A549 (cell line): ENCODE measurements at regions not wholly inside any gene's neighbourhood (a gene's known extent, or its start where the extent isn't known, plus 50 kb on each side); places are given as distances from the start of the nearest gene placed in this dataset.

Experiments used
- ATAC-seq, 2 experiments: fragments of 200-7000 bp in 1 of 2; fragments of >200 bp in 1 of 2; cut with Nextera tagmentation in 1 of 2; cut with Tn5 transposase in 1 of 2; 3 replicates each; pipeline versions ENCODE4 v1.8.0 to v1.9.1; 2018 to 2020; ENCODE audit warnings: mild to moderate bottlenecking in 1 of 2, moderate library complexity in 1 of 2
- CTCF ChIA-PET: fragments of 300-600 bp; sonication (Branson Sonifier 250); formaldehyde crosslinking; extraction: SDS; loops from one replicate; lab custom pipeline; 2021; ENCODE audit warnings: antibody characterized with exemption, inconsistent platforms; lab: Yijun Ruan, JAX
- POLR2A ChIA-PET: fragments of 350-600 bp; formaldehyde crosslinking; extraction: SDS; loops from one replicate; lab custom pipeline; 2021; ENCODE audit warnings: antibody characterized with exemption, inconsistent platforms; lab: Yijun Ruan, JAX
- DNase-seq, 2 experiments: peaks; one replicate each; pipeline versions ENCODE4 v3.0.0 to v3.0.0-alpha.2; 2011 to 2016; ENCODE audit warnings: low read depth in 1 of 2, low spot score in 1 of 2
- FAIRE-seq: peaks from 2 replicates; lab custom pipeline; 2011; peaks lifted over from hg19 to GRCh38; lab: Jason Lieb, UNC
- H3K27ac ChIP-seq, 2 experiments: fragments of >200 bp; sonication (Bioruptor Twin); formaldehyde crosslinking; 3 replicates each; pipeline ENCODE4 v1.5.1; 2016 to 2017
- H3K4me1 ChIP-seq: fragments of >200 bp; sonication (Bioruptor Twin); formaldehyde crosslinking; 3 replicates; pipeline ENCODE4 v1.6.1; 2016
- H3K4me2 ChIP-seq: fragments of >200 bp; sonication (Bioruptor Twin); formaldehyde crosslinking; 3 replicates; pipeline ENCODE4 v1.6.1; 2016
- H3K4me3 ChIP-seq: fragments of >200 bp; sonication (Bioruptor Twin); formaldehyde crosslinking; 3 replicates; pipeline ENCODE4 v1.5.1; 2016
- H3K9me3 ChIP-seq: fragments of >200 bp; sonication (Bioruptor Twin); formaldehyde crosslinking; 3 replicates; pipeline ENCODE4 v1.6.1; 2016
- BHLHE40 ChIP-seq: IDR thresholded peaks from 2 replicates; pipeline ENCODE4 v1.6.1; 2012; ENCODE audit warnings: low read depth, low read length, inconsistent platforms
- CBX2 ChIP-seq: fragments of 200-600 bp; sonication (generic); IDR thresholded peaks from 2 replicates; pipeline ENCODE4 v1.6.1; 2016; ENCODE audit warnings: low read depth, mild to moderate bottlenecking, borderline replicate concordance
- CBX8 ChIP-seq: fragments of 200-600 bp; sonication (generic); IDR thresholded peaks from 2 replicates; pipeline ENCODE4 v1.6.1; 2016
- CTCF ChIP-seq: fragments of >200 bp; sonication (Bioruptor Twin); formaldehyde crosslinking; IDR thresholded peaks from 3 replicates; pipeline ENCODE4 v1.5.1; 2016
- EHF ChIP-seq: fragments of 250-450 bp; sonication (Bioruptor Pico); IDR thresholded peaks from 2 replicates; pipeline ENCODE4 v1.5.0; 2020; ENCODE audit warnings: mild to moderate bottlenecking
- ESRRA ChIP-seq: fragments of 150-350 bp; IDR thresholded peaks from 2 replicates; pipeline ENCODE4 v1.6.1; 2014; ENCODE audit warnings: mild to moderate bottlenecking, low read length, borderline replicate concordance
- FOSB ChIP-seq: fragments of 250-450 bp; sonication (Bioruptor Pico); IDR thresholded peaks from 2 replicates; pipeline ENCODE4 v1.5.0; 2020; ENCODE audit warnings: mild to moderate bottlenecking, moderate library complexity
- FOSL2 ChIP-seq, 2 experiments: fragments of 450-650 bp in 1 of 2; fragments of >200 bp in 1 of 2; sonication (Bioruptor Twin) in 1 of 2; formaldehyde crosslinking; IDR thresholded peaks; 2 replicates each; pipeline versions ENCODE4 v1.5.0 to v1.6.1; 2016 to 2020; ENCODE audit warnings: mild to moderate bottlenecking in 1 of 2, moderate library complexity in 1 of 2
- FOXS1 ChIP-seq: fragments of 250-450 bp; sonication (Bioruptor Pico); IDR thresholded peaks from 2 replicates; pipeline ENCODE4 v1.5.0; 2020; ENCODE audit warnings: mild to moderate bottlenecking, moderate library complexity
- HDAC2 ChIP-seq: fragments of 200-600 bp; sonication (generic); IDR thresholded peaks from 2 replicates; pipeline ENCODE4 v1.6.1; 2016
- HES2 ChIP-seq: fragments of >200 bp; sonication (Bioruptor Twin); formaldehyde crosslinking; IDR thresholded peaks from 2 replicates; pipeline ENCODE4 v1.6.1; 2016
- HEYL ChIP-seq: fragments of 250-450 bp; sonication (Bioruptor Pico); IDR thresholded peaks from 2 replicates; pipeline ENCODE4 v1.8.0; 2021; ENCODE audit warnings: mild to moderate bottlenecking, moderate library complexity
- HMGXB4 ChIP-seq: fragments of 250-450 bp; sonication (Bioruptor Pico); IDR thresholded peaks from 2 replicates; pipeline ENCODE4 v1.5.0; 2021; ENCODE audit warnings: mild to moderate bottlenecking, moderate library complexity, borderline replicate concordance
- HOXB5 ChIP-seq: fragments of 250-450 bp; sonication (Bioruptor Pico); IDR thresholded peaks from 2 replicates; pipeline ENCODE4 v1.5.0; 2020; ENCODE audit warnings: mild to moderate bottlenecking, moderate library complexity
- KDM1A ChIP-seq: fragments of 200-600 bp; sonication (generic); IDR thresholded peaks from 2 replicates; pipeline ENCODE4 v1.6.1; 2016; ENCODE audit warnings: low read depth, mild to moderate bottlenecking
- MAFK ChIP-seq: fragments of 450-650 bp; IDR thresholded peaks from 2 replicates; pipeline ENCODE4 v1.6.1; 2014; ENCODE audit not compliant: partially characterized antibody
- MAX ChIP-seq: IDR thresholded peaks from 2 replicates; pipeline ENCODE4 v1.6.1; 2012
- MAZ ChIP-seq: fragments of 150-350 bp; IDR thresholded peaks from 2 replicates; pipeline ENCODE4 v1.6.1; 2014; ENCODE audit warnings: antibody characterized with exemption, low read depth, low read length, borderline replicate concordance
- MYC ChIP-seq: IDR thresholded peaks from 2 replicates; pipeline ENCODE4 v1.6.1; 2012; ENCODE audit warnings: mild to moderate bottlenecking, inconsistent platforms, low read length, improper control_type of control experiment, borderline replicate concordance
- NFE2L2 ChIP-seq: fragments of 150-350 bp; conservative IDR thresholded peaks from 2 replicates; pipeline ENCODE4 v1.6.1; 2014; ENCODE audit warnings: low read length
- NPAS2 ChIP-seq: fragments of 250-450 bp; sonication (Bioruptor Pico); IDR thresholded peaks from 2 replicates; pipeline ENCODE4 v1.8.0; 2022; ENCODE audit warnings: mild to moderate bottlenecking, moderate library complexity, borderline replicate concordance
- POLR2A ChIP-seq: IDR thresholded peaks from 2 replicates; pipeline ENCODE4 v1.6.1; 2012; ENCODE audit warnings: mild to moderate bottlenecking, low read length
- POLR2AphosphoS2 ChIP-seq: conservative IDR thresholded peaks from 2 replicates; pipeline ENCODE4 v1.6.1; 2012; ENCODE audit warnings: low read length, improper control_type of control experiment, inconsistent platforms
- RFX5 ChIP-seq: fragments of 450-650 bp; IDR thresholded peaks from 2 replicates; pipeline ENCODE4 v1.7.1; 2014; ENCODE audit warnings: antibody characterized with exemption, mild to moderate bottlenecking, moderate library complexity
- RNF2 ChIP-seq: fragments of 200-600 bp; sonication (generic); IDR thresholded peaks from 2 replicates; pipeline ENCODE4 v1.6.1; 2016; ENCODE audit warnings: low read depth, mild to moderate bottlenecking, antibody characterized with exemption, moderate library complexity, borderline replicate concordance
- SMC3 ChIP-seq: fragments of >200 bp; sonication (Bioruptor Twin); formaldehyde crosslinking; IDR thresholded peaks from 3 replicates; pipeline ENCODE4 v1.6.1; 2018; ENCODE audit warnings: inconsistent platforms
- SREBF2 ChIP-seq: fragments of 450-650 bp; IDR thresholded peaks from 2 replicates; pipeline ENCODE4 v1.6.1; 2014; ENCODE audit warnings: mild to moderate bottlenecking, moderate library complexity
- TFCP2L1 ChIP-seq: fragments of 250-450 bp; sonication (Bioruptor Pico); IDR thresholded peaks from 2 replicates; pipeline ENCODE4 v1.5.0; 2021; ENCODE audit warnings: mild to moderate bottlenecking
- TP53 ChIP-seq: fragments of 250-450 bp; sonication (Bioruptor Pico); IDR thresholded peaks from 2 replicates; pipeline ENCODE4 v1.5.0; 2021; ENCODE audit warnings: mild to moderate bottlenecking, moderate library complexity
- ZFP36 ChIP-seq: fragments of 450-650 bp; IDR thresholded peaks from 2 replicates; pipeline ENCODE4 v1.6.1; 2014; ENCODE audit warnings: borderline replicate concordance; ENCODE audit not compliant: partially characterized antibody
- WGBS: methylation state at CpG from one replicate; pipeline ENCODE4 v1.1.6; 2017; ENCODE audit errors: missing lambda C conversion rate; 5-methylcytosine and 5-hydroxymethylcytosine counted together

- no peak for TF ChIP-seq ZFP36
These were observed 1154.6 kb downstream of the OLFM4 start (continued) for GRCh38 chr13:54183166-54183565.

GRCh38 chr13:54183728-54184127, 1155.1 kb downstream of the OLFM4 start:
- no peak overlapping the region for H3K4me2 ChIP-seq
- DNase-seq: no peak
- POLR2A ChIA-PET: no interaction called here

GRCh38 chr13:54184576-54184975, 1156.0 kb downstream of the OLFM4 start:
- FAIRE-seq: no peak
- no peak for TF ChIP-seq MAZ
- no peak for TF ChIP-seq HOXB5
- no peak for TF ChIP-seq FOXS1
- TF ChIP-seq TFCP2L1: no peak
- no peak for TF ChIP-seq CTCF
- no peak for TF ChIP-seq ZFP36
- no peak for TF ChIP-seq RFX5
- no peak for TF ChIP-seq BHLHE40
- no peak for TF ChIP-seq SMC3
- TF ChIP-seq KDM1A: no peak
- TF ChIP-seq HES2: no peak
- no peak for TF ChIP-seq HDAC2
- no peak for TF ChIP-seq FOSB
- no peak for TF ChIP-seq HMGXB4 (CRISPR knock-in tag)
- TF ChIP-seq NPAS2: no peak
- TF ChIP-seq NFE2L2: no peak
- TF ChIP-seq POLR2A: no peak
- no peak for TF ChIP-seq SREBF2
- Histone ChIP-seq H3K4me3 (no peak overlapping the region), H3K27ac (no peak overlapping the region), H3K9me3 (no peaks in the 10 kb centered on the region), H3K4me1 (no peaks in the 10 kb centered on the region), H3K4me2 (no peak overlapping the region)
- POLR2A ChIA-PET: no interaction called here
- DNase-seq: no peak
- CTCF ChIA-PET: no interaction called here
- no peak for ATAC-seq
- WGBS: 48% methylated on average over 4 of the region's 4 CpGs

More at GRCh38 chr13:54183728-54184127, 1155.1 kb downstream of the OLFM4 start:
- CTCF ChIA-PET: no interaction called here
- TF ChIP-seq MYC (no peak), ESRRA (no peak), FOSL2 (IDR thresholded peaks at IDR 0.05) (no peak), FOSL2 (CRISPR knock-in tag; IDR thresholded peaks at IDR 0.05) (no peak), HEYL (CRISPR knock-in tag) (no peak), MAX (no peak), EHF (CRISPR knock-in tag) (no peak), MAFK (no peak), TP53 (CRISPR knock-in tag) (no peak), CBX2 (no peak), HMGXB4 (CRISPR knock-in tag) (no peak), HDAC2 (no peak), RNF2 (no peak), POLR2AphosphoS2 (no peak), CBX8 (no peak)
- no peak overlapping the region for H3K4me3 ChIP-seq
- 0% methylated on average over 6 of the region's 6 CpGs for WGBS
- H3K9me3 ChIP-seq: no peaks in the 10 kb centered on the region
- H3K4me1 ChIP-seq: no peaks in the 10 kb centered on the region
- H3K27ac ChIP-seq: no peak overlapping the region
- ATAC-seq: no peak
- FAIRE-seq: no peak
